Brain microvascular endothelial cell (primary cell): ENCODE measurements at regions not wholly inside any gene's neighbourhood (a gene's known extent, or its start where the extent isn't known, plus 50 kb on each side); places are given as distances from the start of the nearest gene placed in this dataset.

Experiments used
- DNase-seq: peaks from one replicate; pipeline ENCODE4 v3.0.0-alpha.2; 2020
- H3K27ac ChIP-seq: fragments of 250-450 bp; sonication (Bioruptor Pico); 2 replicates; pipeline ENCODE4 v1.5.1; 2020; ENCODE audit warnings: mild to moderate bottlenecking, moderate library complexity
- H3K27me3 ChIP-seq: fragments of 250-450 bp; sonication (Bioruptor Pico); replicated peaks from 2 replicates; pipeline ENCODE4 v1.5.1; 2020; ENCODE audit warnings: mild to moderate bottlenecking
- H3K36me3 ChIP-seq: fragments of 250-450 bp; sonication (Bioruptor Pico); replicated peaks from 2 replicates; pipeline ENCODE4 v1.5.1; 2020; ENCODE audit warnings: mild to moderate bottlenecking
- H3K4me3 ChIP-seq: 2 replicates; pipeline ENCODE4 v1.5.1; 2011; ENCODE audit warnings: low read depth, mild to moderate bottlenecking, control low read depth, low read length, moderate library complexity
- in situ Hi-C: cut with HindIII; loops from 2 replicates; pipeline ENCODE4 v1.10.0; 2017; ENCODE audit warnings: low sequenced_read_pairs, low pct_ligation_motif_present
- TF ChIP-seq, protein P1 (sequence below): IDR thresholded peaks from 2 replicates; pipeline ENCODE4 v1.5.1; 2011; ENCODE audit warnings: low read depth, mild to moderate bottlenecking, moderate library complexity, low read length, control low read depth, inconsistent platforms; ENCODE audit errors: missing control alignments

DNA sequence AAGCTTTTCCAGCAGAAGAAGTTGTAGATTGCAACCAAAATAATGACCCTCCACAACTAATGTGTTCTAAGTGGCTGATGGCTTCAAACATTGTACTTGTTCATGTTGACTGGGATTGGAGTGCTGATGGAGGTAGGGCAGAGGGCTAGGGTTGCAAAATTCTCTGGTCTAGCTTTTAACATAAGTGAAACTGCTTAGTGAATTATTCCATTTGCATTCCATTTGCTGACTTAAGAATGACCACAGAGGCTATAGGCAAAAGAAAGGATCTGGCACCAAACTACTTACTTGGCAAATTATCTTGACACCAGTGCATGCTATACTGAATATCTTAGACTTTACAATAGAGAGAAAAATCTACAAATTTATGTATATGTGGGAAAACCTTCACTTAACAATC lies 287.0 kb downstream of the FGF9 start:
- Histone ChIP-seq H3K27me3 (no peaks in the 10 kb centered on the region), H3K36me3 (no peaks in the 10 kb centered on the region), H3K4me3 (no peak overlapping the region), H3K27ac (no peak overlapping the region)
- in situ Hi-C loops: no loop called here
- TF ChIP-seq, protein P1, sequence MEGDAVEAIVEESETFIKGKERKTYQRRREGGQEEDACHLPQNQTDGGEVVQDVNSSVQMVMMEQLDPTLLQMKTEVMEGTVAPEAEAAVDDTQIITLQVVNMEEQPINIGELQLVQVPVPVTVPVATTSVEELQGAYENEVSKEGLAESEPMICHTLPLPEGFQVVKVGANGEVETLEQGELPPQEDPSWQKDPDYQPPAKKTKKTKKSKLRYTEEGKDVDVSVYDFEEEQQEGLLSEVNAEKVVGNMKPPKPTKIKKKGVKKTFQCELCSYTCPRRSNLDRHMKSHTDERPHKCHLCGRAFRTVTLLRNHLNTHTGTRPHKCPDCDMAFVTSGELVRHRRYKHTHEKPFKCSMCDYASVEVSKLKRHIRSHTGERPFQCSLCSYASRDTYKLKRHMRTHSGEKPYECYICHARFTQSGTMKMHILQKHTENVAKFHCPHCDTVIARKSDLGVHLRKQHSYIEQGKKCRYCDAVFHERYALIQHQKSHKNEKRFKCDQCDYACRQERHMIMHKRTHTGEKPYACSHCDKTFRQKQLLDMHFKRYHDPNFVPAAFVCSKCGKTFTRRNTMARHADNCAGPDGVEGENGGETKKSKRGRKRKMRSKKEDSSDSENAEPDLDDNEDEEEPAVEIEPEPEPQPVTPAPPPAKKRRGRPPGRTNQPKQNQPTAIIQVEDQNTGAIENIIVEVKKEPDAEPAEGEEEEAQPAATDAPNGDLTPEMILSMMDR: no peak
- DNase-seq: no peak

DNA sequence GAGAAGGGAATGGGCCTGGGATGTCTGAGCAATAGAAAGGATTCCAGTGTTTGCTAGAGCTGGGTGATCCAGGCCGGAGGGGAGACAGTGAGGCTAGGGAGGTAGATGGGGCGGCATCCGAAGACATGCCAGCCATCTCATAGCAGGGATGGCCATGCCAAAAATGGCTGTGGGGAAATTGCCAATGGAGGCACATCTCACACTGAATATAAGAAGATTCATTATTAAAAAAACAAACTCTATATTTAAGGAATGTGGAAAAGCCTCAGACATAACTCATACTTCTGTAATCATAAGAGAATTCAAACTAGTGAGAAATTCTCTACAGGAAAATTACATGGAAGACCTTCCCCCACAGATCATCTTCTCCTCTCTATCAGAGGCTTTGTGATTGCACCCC lies 289.2 kb downstream of the FGF9 start:
- TF ChIP-seq, protein P1: no peak
- in situ Hi-C loops: no loop called here
- Histone ChIP-seq H3K27ac (no peak overlapping the region), H3K4me3 (no peak overlapping the region), H3K27me3 (no peaks in the 10 kb centered on the region), H3K36me3 (no peaks in the 10 kb centered on the region)
- no peak for DNase-seq

DNA sequence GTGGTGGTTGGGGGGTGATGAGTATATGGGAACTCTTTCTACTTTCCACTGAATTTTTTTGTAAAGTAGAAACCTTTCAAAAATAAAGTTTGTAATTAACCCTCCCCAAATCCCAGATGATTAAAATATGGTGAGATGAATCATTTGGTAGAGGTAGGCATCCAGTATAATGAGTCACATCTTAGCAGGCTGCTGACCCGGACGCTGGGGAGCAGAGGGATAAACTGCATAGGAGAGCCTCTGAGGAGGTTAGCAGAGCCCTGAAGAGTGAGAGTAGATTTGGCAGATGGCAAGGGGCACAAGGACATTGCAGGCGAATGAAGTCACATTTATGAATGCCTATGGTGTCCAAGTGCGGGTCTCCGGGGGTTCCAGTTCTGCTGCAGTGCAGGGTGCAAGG lies 293.8 kb downstream of the FGF9 start:
- in situ Hi-C loops: no loop called here
- TF ChIP-seq, protein P1: no peak
- DNase-seq: no peak
- H3K27ac ChIP-seq: no peak overlapping the region
- no peaks in the 10 kb centered on the region for H3K27me3 ChIP-seq
- H3K4me3 ChIP-seq: no peak overlapping the region
- H3K36me3 ChIP-seq: no peaks in the 10 kb centered on the region

DNA sequence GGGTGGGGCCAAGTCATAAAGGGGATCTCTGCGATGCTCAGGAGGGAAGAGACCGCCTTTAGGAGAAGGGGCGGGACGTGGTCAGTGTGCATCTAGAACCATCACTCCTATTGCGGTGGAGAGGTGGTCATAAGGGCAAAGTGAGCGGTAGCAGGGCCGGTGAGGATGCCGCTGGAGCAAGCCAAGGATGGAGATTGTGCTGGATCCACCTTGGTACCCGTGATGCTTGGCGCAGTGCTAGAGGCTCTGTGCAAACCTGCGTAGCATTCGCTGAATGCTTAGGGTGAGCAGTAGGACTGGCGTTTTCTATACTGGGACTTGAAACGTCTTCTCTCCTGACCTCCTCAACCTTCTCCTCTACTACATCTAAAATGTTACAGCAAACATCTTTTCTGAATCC lies 294.2 kb downstream of the FGF9 start:
- no peaks in the 10 kb centered on the region for H3K36me3 ChIP-seq
- no peak overlapping the region for H3K4me3 ChIP-seq
- TF ChIP-seq, protein P1: no peak
- in situ Hi-C loops: no loop called here
- no peaks in the 10 kb centered on the region for H3K27me3 ChIP-seq
- H3K27ac ChIP-seq: no peak overlapping the region
- DNase-seq: no peak

DNA sequence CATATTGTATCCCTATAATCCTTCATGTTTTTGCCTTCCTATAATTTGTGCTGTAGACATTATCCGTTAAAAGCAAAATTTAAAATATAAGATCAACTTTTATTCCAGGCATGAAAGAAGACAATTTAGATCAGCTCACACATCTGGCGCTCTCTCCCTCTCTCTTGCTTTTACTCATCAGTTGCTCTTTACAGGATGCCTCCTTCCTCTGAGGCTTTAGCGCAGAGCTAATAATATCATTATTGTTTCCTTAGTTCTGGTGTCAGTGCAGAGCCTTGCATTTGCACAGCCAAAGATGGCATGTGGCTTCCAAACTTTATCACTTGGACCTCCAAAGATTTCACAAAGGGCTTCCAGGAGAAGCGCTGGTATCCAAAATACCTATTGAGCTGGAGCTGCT lies 295.1 kb downstream of the FGF9 start:
- no peak for DNase-seq
- H3K27ac ChIP-seq: no peak overlapping the region
- no peak overlapping the region for H3K4me3 ChIP-seq
- TF ChIP-seq, protein P1: no peak
- no peaks in the 10 kb centered on the region for H3K36me3 ChIP-seq
- no peaks in the 10 kb centered on the region for H3K27me3 ChIP-seq
- in situ Hi-C loops: no loop called here

DNA sequence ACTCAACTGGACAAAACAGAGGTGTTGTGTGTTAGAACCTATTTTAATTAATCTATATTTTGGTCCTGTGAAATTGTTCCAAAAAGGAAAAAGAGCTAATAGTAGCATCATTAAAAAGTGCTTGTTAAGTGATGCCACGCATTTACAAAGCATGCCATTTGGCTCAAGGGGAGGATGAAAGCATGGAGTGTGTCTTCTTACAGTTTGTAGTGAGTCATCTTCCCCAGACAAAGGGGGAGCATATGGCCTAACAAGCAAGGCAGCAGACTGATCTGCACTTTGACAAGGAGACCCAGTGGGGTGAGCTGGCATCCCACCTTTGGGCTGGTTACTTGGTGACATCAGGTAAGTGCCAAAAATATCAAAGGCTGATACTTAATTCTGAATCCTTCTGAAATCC lies 297.0 kb downstream of the FGF9 start:
- TF ChIP-seq, protein P1: no peak
- Histone ChIP-seq H3K36me3 (no peaks in the 10 kb centered on the region), H3K27me3 (no peaks in the 10 kb centered on the region), H3K4me3 (no peak overlapping the region), H3K27ac (no peak overlapping the region)
- no peak for DNase-seq
- in situ Hi-C loops: no loop called here
